ENCODE measurements at regions not wholly inside any gene's neighbourhood (a gene's known extent, or its start where the extent isn't known, plus 50 kb on each side); places are given as distances from the start of the nearest gene placed in this dataset.

- TF ChIP-seq, protein P1, sequence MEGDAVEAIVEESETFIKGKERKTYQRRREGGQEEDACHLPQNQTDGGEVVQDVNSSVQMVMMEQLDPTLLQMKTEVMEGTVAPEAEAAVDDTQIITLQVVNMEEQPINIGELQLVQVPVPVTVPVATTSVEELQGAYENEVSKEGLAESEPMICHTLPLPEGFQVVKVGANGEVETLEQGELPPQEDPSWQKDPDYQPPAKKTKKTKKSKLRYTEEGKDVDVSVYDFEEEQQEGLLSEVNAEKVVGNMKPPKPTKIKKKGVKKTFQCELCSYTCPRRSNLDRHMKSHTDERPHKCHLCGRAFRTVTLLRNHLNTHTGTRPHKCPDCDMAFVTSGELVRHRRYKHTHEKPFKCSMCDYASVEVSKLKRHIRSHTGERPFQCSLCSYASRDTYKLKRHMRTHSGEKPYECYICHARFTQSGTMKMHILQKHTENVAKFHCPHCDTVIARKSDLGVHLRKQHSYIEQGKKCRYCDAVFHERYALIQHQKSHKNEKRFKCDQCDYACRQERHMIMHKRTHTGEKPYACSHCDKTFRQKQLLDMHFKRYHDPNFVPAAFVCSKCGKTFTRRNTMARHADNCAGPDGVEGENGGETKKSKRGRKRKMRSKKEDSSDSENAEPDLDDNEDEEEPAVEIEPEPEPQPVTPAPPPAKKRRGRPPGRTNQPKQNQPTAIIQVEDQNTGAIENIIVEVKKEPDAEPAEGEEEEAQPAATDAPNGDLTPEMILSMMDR (IDR thresholded peaks at IDR 0.05), result no peak
- no peak for TF ChIP-seq SP1 (CRISPR knock-in tag; conservative IDR thresholded peaks at IDR 0.05)
- TF ChIP-seq ELF4 (CRISPR knock-in tag; IDR thresholded peaks at IDR 0.05; ENCODE audit: low read depth), result no peak
- no peak for TF ChIP-seq USF1 (CRISPR knock-in tag; IDR thresholded peaks at IDR 0.05)
- no peak for TF ChIP-seq KAT7 (CRISPR knock-in tag; IDR thresholded peaks at IDR 0.05; ENCODE audit: borderline replicate concordance)
- no peak for TF ChIP-seq NFE2L1 (CRISPR knock-in tag; IDR thresholded peaks at IDR 0.05)
- TF ChIP-seq, protein P2, sequence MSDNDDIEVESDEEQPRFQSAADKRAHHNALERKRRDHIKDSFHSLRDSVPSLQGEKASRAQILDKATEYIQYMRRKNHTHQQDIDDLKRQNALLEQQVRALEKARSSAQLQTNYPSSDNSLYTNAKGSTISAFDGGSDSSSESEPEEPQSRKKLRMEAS (CRISPR knock-in tag; IDR thresholded peaks at IDR 0.05), result no peak
- no peak for TF ChIP-seq ZNF512 (CRISPR knock-in tag; IDR thresholded peaks at IDR 0.05; ENCODE audit: borderline replicate concordance)
- no peak for TF ChIP-seq PREB (CRISPR knock-in tag; IDR thresholded peaks at IDR 0.05; ENCODE audit: borderline replicate concordance)
- no peak for TF ChIP-seq ESRRA (CRISPR knock-in tag; IDR thresholded peaks at IDR 0.05; ENCODE audit: borderline replicate concordance)
- no peak for TF ChIP-seq CREB1 (CRISPR knock-in tag; IDR thresholded peaks at IDR 0.05)
- TF ChIP-seq NR1H2 (CRISPR knock-in tag; IDR thresholded peaks at IDR 0.05), result no peak
- TF ChIP-seq ZNF425 (CRISPR knock-in tag; conservative IDR thresholded peaks at IDR 0.05), result no peak
- TF ChIP-seq ZBTB43 (CRISPR knock-in tag; IDR thresholded peaks at IDR 0.05), result no peak
Observed at GRCh38 chr20:47968541-47969310, 183.4 kb upstream of the SULF2 start.
